Neural progenitor cell (in vitro differentiated cells): ENCODE measurements at regions not wholly inside any gene's neighbourhood (a gene's known extent, or its start where the extent isn't known, plus 50 kb on each side); places are given as distances from the start of the nearest gene placed in this dataset.

Source experiments
- DNase-seq: peaks from one replicate; pipeline ENCODE4 v3.0.0-alpha.2; 2016; ENCODE audit warnings: low spot score
- H2AFZ ChIP-seq: fragments of 200-600 bp; sonication (generic); replicated peaks from 2 replicates; pipeline ENCODE4 v1.6.1; 2016; ENCODE audit warnings: antibody characterized with exemption
- H3F3A ChIP-seq: fragments of 200-600 bp; sonication (generic); 2 replicates; pipeline ENCODE4 v1.6.1; 2016; ENCODE audit warnings: antibody characterized with exemption, low read depth
- H3K27ac ChIP-seq: fragments of 200-600 bp; sonication (generic); 2 replicates; pipeline ENCODE4 v1.5.1; 2016; ENCODE audit warnings: mild to moderate bottlenecking
- H3K27me3 ChIP-seq: fragments of 200-600 bp; sonication (generic); 2 replicates; pipeline ENCODE4 v1.6.1; 2016; ENCODE audit warnings: mild to moderate bottlenecking, moderate library complexity
- H3K36me3 ChIP-seq: fragments of 200-600 bp; sonication (generic); 2 replicates; pipeline ENCODE4 v1.5.1; 2016
- H3K4me1 ChIP-seq: fragments of 200-600 bp; sonication (generic); 2 replicates; pipeline ENCODE4 v1.6.1; 2016; ENCODE audit warnings: mixed run types
- H3K4me2 ChIP-seq: fragments of 200-600 bp; sonication (generic); 2 replicates; pipeline ENCODE4 v1.6.1; 2016
- H3K4me3 ChIP-seq: fragments of 200-600 bp; sonication (generic); 2 replicates; pipeline ENCODE4 v1.5.1; 2016
- H3K79me2 ChIP-seq: fragments of 200-600 bp; sonication (generic); 2 replicates; pipeline ENCODE4 v1.6.1; 2016; ENCODE audit warnings: low read depth
- H3K9ac ChIP-seq: fragments of 200-600 bp; sonication (generic); 2 replicates; pipeline ENCODE4 v1.6.1; 2016
- H3K9me3 ChIP-seq: fragments of 200-600 bp; sonication (generic); 2 replicates; pipeline ENCODE4 v1.5.1; 2016; ENCODE audit warnings: low read depth
- H4K20me1 ChIP-seq: fragments of 200-600 bp; sonication (generic); 2 replicates; pipeline ENCODE4 v1.6.1; 2016; ENCODE audit warnings: low read depth
- H3K27ac Mint-ChIP-seq: 3 replicates; pipeline ENCODE4 v1.8.0; 2021; ENCODE audit warnings: mixed read lengths
- H3K27me3 Mint-ChIP-seq: 2 replicates; pipeline ENCODE4 v1.8.0; 2022; ENCODE audit warnings: low read depth, mild to moderate bottlenecking, inconsistent platforms, moderate library complexity, mixed read lengths; ENCODE audit not compliant: insufficient read depth
- H3K36me3 Mint-ChIP-seq: 3 replicates; pipeline ENCODE4 v1.8.0; 2021; ENCODE audit warnings: mixed read lengths
- H3K4me1 Mint-ChIP-seq: 3 replicates; pipeline ENCODE4 v1.8.0; 2021; ENCODE audit warnings: mixed read lengths
- H3K4me3 Mint-ChIP-seq: 3 replicates; pipeline ENCODE4 v1.8.0; 2021; ENCODE audit warnings: mild to moderate bottlenecking, moderate library complexity, mixed read lengths
- H3K9me3 Mint-ChIP-seq: 3 replicates; pipeline ENCODE4 v1.8.0; 2020; ENCODE audit warnings: mixed read lengths
- EZH2 ChIP-seq: fragments of 200-600 bp; sonication (generic); IDR thresholded peaks from 2 replicates; pipeline ENCODE4 v1.6.1; 2017; ENCODE audit warnings: antibody characterized with exemption, mild to moderate bottlenecking, moderate library complexity
- EZH2phosphoT487 ChIP-seq: fragments of 200-600 bp; sonication (generic); IDR thresholded peaks from 2 replicates; pipeline ENCODE4 v1.6.1; 2017; ENCODE audit warnings: antibody characterized with exemption
- TF ChIP-seq, protein P1 (sequence below): fragments of 200-600 bp; sonication (generic); IDR thresholded peaks from 2 replicates; pipeline ENCODE4 v1.5.1; 2017; ENCODE audit warnings: antibody characterized with exemption, mild to moderate bottlenecking

DNA sequence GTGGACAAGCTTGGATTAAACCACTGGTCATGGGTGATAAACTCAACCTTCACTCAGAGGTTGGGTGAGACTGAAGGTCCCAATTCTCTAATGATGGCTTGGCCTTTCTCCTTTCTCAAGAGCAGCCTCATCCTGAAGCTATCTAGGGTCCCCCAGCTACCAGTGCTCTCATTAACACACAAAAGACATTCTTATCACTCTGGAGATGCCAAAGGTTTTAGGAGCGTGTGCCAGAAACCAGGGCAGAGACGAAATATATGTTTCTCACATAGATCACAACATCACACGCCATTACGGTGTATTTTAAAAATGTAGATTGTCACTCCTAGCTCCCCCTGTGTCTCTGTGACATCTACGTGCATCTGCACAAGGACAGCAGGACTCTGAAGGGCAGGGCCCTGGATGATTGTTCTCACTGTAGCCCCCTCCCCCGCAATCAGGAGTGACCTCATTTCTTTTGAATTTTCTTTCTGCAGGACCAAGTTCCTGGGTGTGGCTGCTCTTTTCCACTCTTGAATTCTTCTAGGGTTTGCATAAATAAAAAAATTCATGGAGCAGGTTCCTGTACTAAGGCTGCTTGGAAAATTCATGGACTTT lies 311.3 kb downstream of the GADD45G start:
- H3K27ac Mint-ChIP-seq: no peak overlapping the region
- TF ChIP-seq, protein P1, sequence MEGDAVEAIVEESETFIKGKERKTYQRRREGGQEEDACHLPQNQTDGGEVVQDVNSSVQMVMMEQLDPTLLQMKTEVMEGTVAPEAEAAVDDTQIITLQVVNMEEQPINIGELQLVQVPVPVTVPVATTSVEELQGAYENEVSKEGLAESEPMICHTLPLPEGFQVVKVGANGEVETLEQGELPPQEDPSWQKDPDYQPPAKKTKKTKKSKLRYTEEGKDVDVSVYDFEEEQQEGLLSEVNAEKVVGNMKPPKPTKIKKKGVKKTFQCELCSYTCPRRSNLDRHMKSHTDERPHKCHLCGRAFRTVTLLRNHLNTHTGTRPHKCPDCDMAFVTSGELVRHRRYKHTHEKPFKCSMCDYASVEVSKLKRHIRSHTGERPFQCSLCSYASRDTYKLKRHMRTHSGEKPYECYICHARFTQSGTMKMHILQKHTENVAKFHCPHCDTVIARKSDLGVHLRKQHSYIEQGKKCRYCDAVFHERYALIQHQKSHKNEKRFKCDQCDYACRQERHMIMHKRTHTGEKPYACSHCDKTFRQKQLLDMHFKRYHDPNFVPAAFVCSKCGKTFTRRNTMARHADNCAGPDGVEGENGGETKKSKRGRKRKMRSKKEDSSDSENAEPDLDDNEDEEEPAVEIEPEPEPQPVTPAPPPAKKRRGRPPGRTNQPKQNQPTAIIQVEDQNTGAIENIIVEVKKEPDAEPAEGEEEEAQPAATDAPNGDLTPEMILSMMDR: no peak
- TF ChIP-seq EZH2: no peak
- TF ChIP-seq EZH2phosphoT487: no peak
- H3K36me3 Mint-ChIP-seq: no peaks in the 10 kb centered on the region
- Histone ChIP-seq H3K27me3 (no peaks in the 10 kb centered on the region), H4K20me1 (no peaks in the 10 kb centered on the region), H3K9me3 (no peaks in the 10 kb centered on the region), H3F3A (no peaks in the 10 kb centered on the region), H3K36me3 (no peaks in the 10 kb centered on the region), H3K4me1 (no peaks in the 10 kb centered on the region), H3K27ac (no peak overlapping the region), H3K4me3 (no peak overlapping the region), H3K9ac (no peak overlapping the region), H3K79me2 (no peaks in the 10 kb centered on the region), H2AFZ (no peak overlapping the region), H3K4me2 (no peak overlapping the region)
- H3K27me3 Mint-ChIP-seq: peaks cover 4% of the 10 kb centered on the region
- H3K9me3 Mint-ChIP-seq: no peaks in the 10 kb centered on the region
- peak; percentile 15 for DNase-seq
- peaks cover 17% of the 10 kb centered on the region for H3K4me1 Mint-ChIP-seq
- H3K4me3 Mint-ChIP-seq: no peak overlapping the region

DNA sequence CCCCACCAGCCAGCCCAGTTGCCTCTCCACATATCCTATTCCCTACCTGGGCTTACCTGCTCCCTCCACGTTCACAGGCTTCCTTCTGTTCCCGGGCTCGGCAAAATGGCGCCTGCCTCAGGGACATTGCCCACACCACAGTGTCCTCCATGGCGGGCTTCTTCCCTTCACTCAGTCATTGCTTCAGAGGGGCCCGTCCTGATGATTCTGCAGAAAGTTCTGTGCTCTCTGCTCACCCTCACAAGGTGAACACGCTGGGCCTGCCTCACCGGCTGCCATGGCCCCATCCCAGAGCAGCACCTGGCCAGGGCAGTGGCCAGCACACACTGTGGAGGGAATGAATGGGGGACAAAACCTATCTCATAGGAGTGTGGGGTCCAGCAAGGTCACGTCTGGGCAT lies 313.0 kb downstream of the GADD45G start:
- Histone ChIP-seq H3K79me2 (no peaks in the 10 kb centered on the region), H3K4me3 (no peak overlapping the region), H3K9ac (no peak overlapping the region), H4K20me1 (no peaks in the 10 kb centered on the region), H3K27ac (no peak overlapping the region), H3K4me1 (no peaks in the 10 kb centered on the region), H3K4me2 (no peak overlapping the region), H3K27me3 (no peaks in the 10 kb centered on the region), H2AFZ (no peak overlapping the region), H3K9me3 (no peaks in the 10 kb centered on the region), H3K36me3 (no peaks in the 10 kb centered on the region), H3F3A (no peaks in the 10 kb centered on the region)
- H3K4me1 Mint-ChIP-seq: peaks cover 21% of the 10 kb centered on the region
- no peaks in the 10 kb centered on the region for H3K9me3 Mint-ChIP-seq
- H3K4me3 Mint-ChIP-seq: no peak overlapping the region
- DNase-seq: no peak
- no peak overlapping the region for H3K27ac Mint-ChIP-seq
- no peaks in the 10 kb centered on the region for H3K36me3 Mint-ChIP-seq
- H3K27me3 Mint-ChIP-seq: peaks cover 10% of the 10 kb centered on the region
- TF ChIP-seq EZH2 (no peak), EZH2phosphoT487 (no peak)
- TF ChIP-seq, protein P1: no peak

- H2AFZ ChIP-seq: no peak overlapping the region
Measured at GRCh38 chr9:89919171-89919681, 314.4 kb downstream of the GADD45G start.

More at GRCh38 chr9:89919171-89919681, 314.4 kb downstream of the GADD45G start:
- Histone ChIP-seq H3K4me2 (no peak overlapping the region), H3K4me1 (no peaks in the 10 kb centered on the region), H3K27ac (no peak overlapping the region), H3K9me3 (no peaks in the 10 kb centered on the region), H3K27me3 (no peaks in the 10 kb centered on the region), H3K4me3 (no peak overlapping the region), H3K36me3 (no peaks in the 10 kb centered on the region), H3K9ac (no peak overlapping the region), H3K79me2 (no peaks in the 10 kb centered on the region), H4K20me1 (no peaks in the 10 kb centered on the region), H3F3A (no peaks in the 10 kb centered on the region)
- Mint-ChIP-seq H3K4me1 (peaks cover 26% of the 10 kb centered on the region), H3K9me3 (no peaks in the 10 kb centered on the region), H3K27ac (no peak overlapping the region), H3K27me3 (peaks cover 15% of the 10 kb centered on the region), H3K36me3 (no peaks in the 10 kb centered on the region), H3K4me3 (peak overlapping the region; percentile 39)
- TF ChIP-seq, protein P1: peak; percentile 55
- TF ChIP-seq EZH2: no peak
- peak; percentile 72 for DNase-seq
